ENCODE measurements at regions not wholly inside any gene's neighbourhood (a gene's known extent, or its start where the extent isn't known, plus 50 kb on each side); places are given as distances from the start of the nearest gene placed in this dataset.

- TF ChIP-seq USF2 (IDR thresholded peaks at IDR 0.05; ENCODE audit: low read length) (no peak), CREB1 (IDR thresholded peaks at IDR 0.05) (no peak), BCL11A (IDR thresholded peaks at IDR 0.05; ENCODE audit: low read depth in 2 of 2, low read length in 2 of 2) (no peak)
Observed at GRCh38 chr18:9000733-9001132, 101.8 kb upstream of the NDUFV2 start (continued).

Measured in H1 (cell line).